H1 (cell line): ENCODE measurements at regions not wholly inside any gene's neighbourhood (a gene's known extent, or its start where the extent isn't known, plus 50 kb on each side); places are given as distances from the start of the nearest gene placed in this dataset.

ENCODE experiments used
- CTCF ChIA-PET: fragments of 300-600 bp; sonication (Branson Sonifier 250); formaldehyde crosslinking; loops from one replicate; lab custom pipeline; 2021; ENCODE audit not compliant: partially characterized antibody; lab: Charles Lee
- POLR2A ChIA-PET: fragments of 300-600 bp; sonication (Branson Sonifier 250); formaldehyde crosslinking; loops from one replicate; lab custom pipeline; 2021; ENCODE audit warnings: inconsistent platforms; ENCODE audit not compliant: partially characterized antibody; lab: Charles Lee
- DNase-seq, 2 experiments: peaks; one replicate each; pipeline versions ENCODE4 v3.0.0 to v3.0.0-alpha.2; 2010 to 2022; ENCODE audit warnings: low spot score in 2 of 2, low read depth in 1 of 2, mixed read lengths in 1 of 2
- FAIRE-seq: peaks from 2 replicates; lab custom pipeline; 2011; peaks lifted over from hg19 to GRCh38; lab: Jason Lieb, UNC
- H2AFZ ChIP-seq: 2 replicates; pipeline ENCODE4 v1.8.1; 2012; ENCODE audit warnings: low read length, inconsistent platforms
- H2AK5ac ChIP-seq: 2 replicates; pipeline ENCODE4 v1.6.1; 2013; ENCODE audit warnings: low read depth, low read length
- H2BK120ac ChIP-seq: replicated peaks from 2 replicates; pipeline ENCODE3; 2013; ENCODE audit warnings: low read depth, low read length, inconsistent platforms
- H2BK12ac ChIP-seq: 2 replicates; pipeline ENCODE4 v1.6.1; 2013; ENCODE audit warnings: low read depth, low read length
- H2BK15ac ChIP-seq: 2 replicates; pipeline ENCODE4 v1.6.1; 2013; ENCODE audit warnings: low read length
- H2BK20ac ChIP-seq: 2 replicates; pipeline ENCODE4 v1.6.1; 2013; ENCODE audit warnings: low read length
- H2BK5ac ChIP-seq: 2 replicates; pipeline ENCODE4 v1.6.1; 2013; ENCODE audit warnings: low read depth, low read length
- H3K14ac ChIP-seq: 2 replicates; pipeline ENCODE4 v1.6.1; 2013; ENCODE audit warnings: inconsistent platforms; ENCODE audit not compliant: insufficient read length
- H3K18ac ChIP-seq: 2 replicates; pipeline ENCODE4 v1.6.1; 2013; ENCODE audit warnings: low read length; ENCODE audit errors: extremely low read depth
- H3K23ac ChIP-seq: 2 replicates; pipeline ENCODE4 v1.6.1; 2013; ENCODE audit warnings: inconsistent platforms; ENCODE audit not compliant: insufficient read length
- H3K23me2 ChIP-seq: 2 replicates; pipeline ENCODE4 v1.6.1; 2013; ENCODE audit warnings: low read depth, low read length
- H3K27ac ChIP-seq: 2 replicates; pipeline ENCODE4 v1.6.1; 2011; ENCODE audit warnings: low read depth, low read length, inconsistent platforms
- H3K27me3 ChIP-seq, 4 experiments: replicated peaks in 1 of 4; 1 replicate in 1 of 4; 2 replicates in 3 of 4; pipeline versions ENCODE4 v1.6.1 to v1.8.1; 2011 to 2013; ENCODE audit warnings: low read length in 3 of 4, mild to moderate bottlenecking in 3 of 4, inconsistent platforms in 2 of 4, mixed read lengths in 2 of 4, moderate library complexity in 1 of 4; ENCODE audit not compliant: control insufficient read depth in 3 of 4, insufficient read depth in 3 of 4; ENCODE audit errors: extremely low read depth in 1 of 4
- H3K36me3 ChIP-seq, 4 experiments: 2 replicates each; pipeline versions ENCODE4 v1.6.1 to v1.8.1; 2011 to 2013; ENCODE audit warnings: mild to moderate bottlenecking in 4 of 4, low read length in 3 of 4, moderate library complexity in 2 of 4, control low read depth in 1 of 4, inconsistent platforms in 1 of 4; ENCODE audit not compliant: insufficient read depth in 4 of 4, control insufficient read depth in 2 of 4
- H3K4ac ChIP-seq: replicated peaks from 2 replicates; pipeline ENCODE3; 2013; ENCODE audit warnings: low read length, low read depth, mixed read lengths, inconsistent platforms; ENCODE audit not compliant: insufficient read length
- H3K4me1 ChIP-seq, 4 experiments: replicated peaks in 1 of 4; 1 replicate in 1 of 4; 2 replicates in 3 of 4; pipeline versions ENCODE4 v1.6.1 to v1.8.1; 2011 to 2013; ENCODE audit warnings: low read length in 3 of 4, inconsistent platforms in 2 of 4, mixed read lengths in 1 of 4; ENCODE audit not compliant: insufficient read depth in 4 of 4, control insufficient read depth in 3 of 4
- H3K4me2 ChIP-seq, 2 experiments: 2 replicates each; pipeline versions ENCODE4 v1.6.1 to v1.8.1; 2011 to 2013; ENCODE audit warnings: low read depth in 2 of 2, low read length in 2 of 2, control low read depth in 1 of 2, inconsistent platforms in 1 of 2, mild to moderate bottlenecking in 1 of 2; ENCODE audit not compliant: insufficient read depth in 1 of 2
- H3K4me3 ChIP-seq, 4 experiments: fragments of 200-600, 300-600 bp in 1 of 4; sonication (generic), shearing (Covaris generic), sonication (Bioruptor Twin) in 1 of 4; 2 replicates each; pipeline versions ENCODE4 v1.5.1 to v1.8.1; 2011 to 2016; ENCODE audit warnings: low read length in 4 of 4, low read depth in 3 of 4, control low read depth in 2 of 4, inconsistent platforms in 2 of 4, mild to moderate bottlenecking in 2 of 4, mixed read lengths in 1 of 4, moderate library complexity in 1 of 4; ENCODE audit not compliant: insufficient read depth in 2 of 4; ENCODE audit errors: extremely low read depth in 1 of 4
- H3K56ac ChIP-seq: replicated peaks from 2 replicates; pipeline ENCODE3; 2013; ENCODE audit warnings: low read depth, mild to moderate bottlenecking, mixed read lengths, low read length, inconsistent platforms; ENCODE audit not compliant: insufficient read length
- H3K79me1 ChIP-seq: 2 replicates; pipeline ENCODE4 v1.6.1; 2013; ENCODE audit warnings: low read depth, low read length, control low read depth
- H3K79me2 ChIP-seq, 2 experiments: 2 replicates each; pipeline versions ENCODE4 v1.6.1 to v1.8.1; 2012 to 2013; ENCODE audit warnings: low read length in 2 of 2, mild to moderate bottlenecking in 2 of 2, inconsistent platforms in 1 of 2; ENCODE audit not compliant: insufficient read depth in 2 of 2, control insufficient read depth in 1 of 2
- H3K9ac ChIP-seq, 4 experiments: replicated peaks in 1 of 4; 1 replicate in 1 of 4; 2 replicates in 3 of 4; pipeline versions ENCODE4 v1.6.1 to v1.8.1; 2011 to 2013; ENCODE audit warnings: low read depth in 3 of 4, low read length in 3 of 4, control low read depth in 2 of 4, mild to moderate bottlenecking in 2 of 4, moderate library complexity in 2 of 4, inconsistent platforms in 1 of 4; ENCODE audit errors: extremely low read depth in 1 of 4
- H3K9me3 ChIP-seq, 2 experiments: 2 replicates each; pipeline versions ENCODE4 v1.6.1 to v1.8.1; 2012 to 2013; ENCODE audit warnings: mild to moderate bottlenecking in 2 of 2, moderate library complexity in 2 of 2, control low read depth in 1 of 2, inconsistent platforms in 1 of 2, low read depth in 1 of 2, low read length in 1 of 2, mixed read lengths in 1 of 2; ENCODE audit not compliant: insufficient read depth in 2 of 2
- H4K20me1 ChIP-seq, 2 experiments: replicated peaks in 1 of 2; 2 replicates each; pipeline versions ENCODE3 to v1.8.1; 2011 to 2013; ENCODE audit warnings: inconsistent platforms in 2 of 2, low read length in 2 of 2, mild to moderate bottlenecking in 1 of 2; ENCODE audit not compliant: insufficient read depth in 2 of 2, control insufficient read depth in 1 of 2
- H4K5ac ChIP-seq: 2 replicates; pipeline ENCODE4 v1.6.1; 2013; ENCODE audit warnings: low read length, low read depth, mixed read lengths, inconsistent platforms; ENCODE audit not compliant: insufficient read length
- H4K8ac ChIP-seq: 2 replicates; pipeline ENCODE4 v1.8.0; 2013; ENCODE audit warnings: mild to moderate bottlenecking, moderate library complexity, low read length, inconsistent platforms; ENCODE audit not compliant: insufficient read depth; ENCODE audit errors: extremely low read depth
- H4K91ac ChIP-seq: replicated peaks from 2 replicates; pipeline ENCODE3; 2013; ENCODE audit warnings: low read length, mixed read lengths, inconsistent platforms; ENCODE audit not compliant: insufficient read length
- CTCF ChIP-seq, 3 experiments: IDR thresholded peaks; 1 replicate in 2 of 3; 2 replicates in 1 of 3; pipeline versions ENCODE4 v1.5.1 to v1.6.1; 2011; ENCODE audit warnings: low read length in 3 of 3, mild to moderate bottlenecking in 3 of 3, inconsistent platforms in 2 of 3, low read depth in 1 of 3, moderate library complexity in 1 of 3; ENCODE audit not compliant: insufficient read depth in 1 of 3; ENCODE audit errors: control extremely low read depth in 1 of 3
- GABPA ChIP-seq: IDR thresholded peaks from 2 replicates; pipeline ENCODE4 v1.6.1; 2011; ENCODE audit warnings: mild to moderate bottlenecking, low read length, moderate library complexity, borderline replicate concordance; ENCODE audit not compliant: insufficient read depth
- HDAC2 ChIP-seq, 2 experiments: fragments of 300-600 bp in 1 of 2; sonication (generic) in 1 of 2; IDR thresholded peaks; 2 replicates each; pipeline ENCODE4 v1.6.1; 2011 to 2012; ENCODE audit warnings: low read depth in 2 of 2, low read length in 2 of 2, mild to moderate bottlenecking in 2 of 2, moderate library complexity in 2 of 2, borderline replicate concordance in 1 of 2, inconsistent platforms in 1 of 2
- KDM1A ChIP-seq: fragments of 200-600, 300-600 bp; sonication (generic); IDR thresholded peaks from 2 replicates; pipeline ENCODE4 v1.7.1; 2016; ENCODE audit warnings: mild to moderate bottlenecking, low read length, borderline replicate concordance
- POU5F1 ChIP-seq: IDR thresholded peaks from 2 replicates; pipeline ENCODE4 v1.6.1; 2011; ENCODE audit warnings: low read depth, mild to moderate bottlenecking, low read length, moderate library complexity
- RAD21 ChIP-seq, 2 experiments: IDR thresholded peaks in 1 of 2; conservative IDR thresholded peaks in 1 of 2; 2 replicates each; pipeline ENCODE4 v1.6.1; 2011; ENCODE audit warnings: low read depth in 2 of 2, low read length in 2 of 2, improper control_type of control experiment in 1 of 2, inconsistent platforms in 1 of 2, mild to moderate bottlenecking in 1 of 2, moderate library complexity in 1 of 2
- RBBP5 ChIP-seq: IDR thresholded peaks from 2 replicates; pipeline ENCODE4 v1.7.1; 2012; ENCODE audit warnings: low read depth, mild to moderate bottlenecking, inconsistent platforms, low read length, moderate library complexity, borderline replicate concordance
- RNF2 ChIP-seq: fragments of 200-900, 300-1000 bp; sonication (generic); IDR thresholded peaks from 2 replicates; pipeline ENCODE4 v1.7.1; 2016; ENCODE audit warnings: borderline replicate concordance, low read depth, mild to moderate bottlenecking, antibody characterized with exemption, low read length; ENCODE audit not compliant: poor library complexity, severe bottlenecking; ENCODE audit errors: missing control alignments
- RXRA ChIP-seq: IDR thresholded peaks from 2 replicates; pipeline ENCODE4 v1.6.1; 2011; ENCODE audit warnings: low read depth, mild to moderate bottlenecking, low read length, moderate library complexity; ENCODE audit not compliant: insufficient read depth
- TBP ChIP-seq: IDR thresholded peaks from 2 replicates; pipeline ENCODE4 v1.6.1; 2011; ENCODE audit warnings: low read depth, low read length, improper control_type of control experiment
- TEAD4 ChIP-seq: IDR thresholded peaks from 2 replicates; pipeline ENCODE4 v1.6.1; 2012; ENCODE audit warnings: low read depth, low read length, inconsistent platforms, mixed read lengths
- WGBS, 2 experiments: shearing (Covaris generic) in 1 of 2; methylation state at CpG; one replicate each; pipeline versions ENCODE4 v1.1.6 to v1.1.7; 2013 to 2015; ENCODE audit warnings: low lambda C conversion rate in 2 of 2, mixed read lengths in 2 of 2, inconsistent platforms in 1 of 2, low coverage in 1 of 2, missing lambda C conversion rate in 1 of 2; ENCODE audit not compliant: insufficient replicate concordance in 2 of 2, insufficient coverage in 1 of 2, insufficient read length in 1 of 2; ENCODE audit errors: extremely low coverage in 1 of 2, missing lambda C conversion rate in 1 of 2; 5-methylcytosine and 5-hydroxymethylcytosine counted together

DNA sequence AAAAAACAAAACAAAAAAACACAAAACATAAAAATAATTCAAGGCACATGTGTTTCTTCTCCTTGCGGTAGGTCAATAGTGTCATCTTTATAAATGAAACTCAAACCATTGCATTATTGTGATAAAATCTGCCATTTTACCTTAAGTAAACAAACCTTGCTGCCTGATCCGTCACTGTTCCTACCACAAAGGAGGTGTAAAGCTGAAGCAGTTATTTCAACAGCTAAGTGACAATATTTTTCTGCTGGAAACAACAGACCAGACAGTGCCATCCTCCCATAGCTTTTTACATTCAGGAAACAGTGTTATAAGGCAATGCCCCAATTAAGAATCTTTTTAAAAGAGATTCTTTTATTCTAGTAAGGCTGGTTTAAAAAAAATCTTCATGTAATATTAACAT, 242.7 kb downstream of the PPP1R2C start:
- no peaks in the 10 kb centered on the region for H3K4me1 ChIP-seq
- CTCF ChIA-PET, result interaction anchor here (1.5 kb wide), 1 partner anchor 80 kb away, joined by 3 read pairs; no protein-coding TSS in a partner anchor
- H2BK20ac ChIP-seq, result no peak overlapping the region
- H4K20me1 ChIP-seq, result no peaks in the 10 kb centered on the region
- no peaks in the 10 kb centered on the region for H3K27me3 ChIP-seq
- H3K9me3 ChIP-seq, result peaks cover 0 to 4% of the 10 kb centered on the region in 2 experiments; a peak in 1 of 4 replicates
- FAIRE-seq (no peak), DNase-seq (no peak)
- H2BK120ac ChIP-seq, result no peak overlapping the region
- H4K5ac ChIP-seq, result no peak overlapping the region
- no peak overlapping the region for H2BK5ac ChIP-seq
- no peak overlapping the region for H3K4ac ChIP-seq
- H3K79me2 ChIP-seq, result no peaks in the 10 kb centered on the region
- no peak overlapping the region for H3K9ac ChIP-seq
- WGBS, 2 experiments, result 100% methylated on average over 2 of the region's 2 CpGs; no CpG with 5 or more reads in 1 of the 2 experiments
- H3K23ac ChIP-seq, result no peak overlapping the region
- no peak overlapping the region for H3K4me3 ChIP-seq
- no peak overlapping the region for H4K8ac ChIP-seq
- no peak overlapping the region for H3K56ac ChIP-seq
- H2AK5ac ChIP-seq, result no peak overlapping the region
- H3K23me2 ChIP-seq, result no peaks in the 10 kb centered on the region
- no peak overlapping the region for H2BK15ac ChIP-seq
- H3K27ac ChIP-seq, result no peak overlapping the region
- no peaks in the 10 kb centered on the region for H3K79me1 ChIP-seq
- no peak overlapping the region for H2BK12ac ChIP-seq
- H3K18ac ChIP-seq, result no peak overlapping the region
- no peaks in the 10 kb centered on the region for H3K36me3 ChIP-seq
- H3K14ac ChIP-seq, result no peak overlapping the region
- H2AFZ ChIP-seq, result no peak overlapping the region
- POLR2A ChIA-PET, result no interaction called here
- no peak overlapping the region for H4K91ac ChIP-seq
- H3K4me2 ChIP-seq, result no peak overlapping the region
- TF ChIP-seq RAD21 (IDR thresholded peaks at IDR 0.05 in 1 of 2, conservative IDR thresholded peaks at IDR 0.05 in 1 of 2; ENCODE audit: low read depth in 2 of 2, low read length in 2 of 2) (no peak), CTCF (IDR thresholded peaks at IDR 0.05; ENCODE audit: control extremely low read depth in 1 of 3, insufficient read depth in 1 of 3, low read depth in 1 of 3, low read length in 3 of 3) (no peak), RNF2 (no peak), HDAC2 (IDR thresholded peaks at IDR 0.05; ENCODE audit: borderline replicate concordance in 1 of 2, low read depth in 2 of 2, low read length in 2 of 2) (no peak), KDM1A (no peak), RXRA (no peak), TEAD4 (no peak), RBBP5 (no peak), POU5F1 (no peak), TBP (no peak), GABPA (no peak)
